HepG2 (cell line): ENCODE measurements at regions not wholly inside any gene's neighbourhood (a gene's known extent, or its start where the extent isn't known, plus 50 kb on each side); places are given as distances from the start of the nearest gene placed in this dataset.

ENCODE experiments used
- ELF4 ChIP-seq: sonication (generic); formaldehyde crosslinking; IDR thresholded peaks from 2 replicates; pipeline ENCODE4 v1.5.0; 2020; ENCODE audit warnings: missing genetic modification reagents, mild to moderate bottlenecking, moderate library complexity, borderline replicate concordance
- EP300 ChIP-seq, 3 experiments: sonication (generic) in 1 of 3; formaldehyde crosslinking in 1 of 3; IDR thresholded peaks; 2 replicates each; pipeline versions ENCODE4 v1.5.1 to v1.6.1; 2011 to 2020; ENCODE audit warnings: low read depth in 2 of 3, low read length in 2 of 3, borderline replicate concordance in 1 of 3, improper control_type of control experiment in 1 of 3, mild to moderate bottlenecking in 1 of 3, missing genetic modification reagents in 1 of 3, moderate library complexity in 1 of 3
- FOSL1 ChIP-seq: sonication (generic); formaldehyde crosslinking; IDR thresholded peaks from 2 replicates; pipeline ENCODE4 v1.9.0; 2021; ENCODE audit warnings: missing genetic modification reagents, borderline replicate concordance
- GABPB1 ChIP-seq: IDR thresholded peaks from 2 replicates; pipeline ENCODE4 v1.6.1; 2016; ENCODE audit warnings: mild to moderate bottlenecking, missing genetic modification reagents, moderate library complexity, missing compliant biosample characterization
- MEIS2 ChIP-seq: sonication (generic); formaldehyde crosslinking; IDR thresholded peaks from 2 replicates; pipeline ENCODE4 v1.9.0; 2021; ENCODE audit warnings: mild to moderate bottlenecking, missing genetic modification reagents
- STAG1 ChIP-seq: sonication (generic); formaldehyde crosslinking; IDR thresholded peaks from 2 replicates; pipeline ENCODE4 v1.4.0; 2020; ENCODE audit warnings: missing genetic modification reagents
- TEAD2 ChIP-seq: sonication (generic); formaldehyde crosslinking; IDR thresholded peaks from 2 replicates; pipeline ENCODE4 v1.9.0; 2021; ENCODE audit warnings: missing genetic modification reagents
- ZNF256 ChIP-seq: sonication (generic); formaldehyde crosslinking; conservative IDR thresholded peaks from 2 replicates; pipeline ENCODE4 v1.4.0; 2020; ENCODE audit warnings: missing genetic modification reagents
- ZNF274 ChIP-seq: sonication (generic); formaldehyde crosslinking; IDR thresholded peaks from 2 replicates; pipeline ENCODE4 v1.5.1; 2020; ENCODE audit warnings: mild to moderate bottlenecking, missing genetic modification reagents
- ZNF44 ChIP-seq: sonication (generic); formaldehyde crosslinking; IDR thresholded peaks from 2 replicates; pipeline ENCODE4 v1.5.1; 2020; ENCODE audit warnings: mild to moderate bottlenecking, missing genetic modification reagents
- TF ChIP-seq, protein P1 (sequence below): sonication (generic); formaldehyde crosslinking; IDR thresholded peaks from 2 replicates; pipeline ENCODE4 v1.5.0; 2020; ENCODE audit warnings: mild to moderate bottlenecking, missing genetic modification reagents, moderate library complexity
- TF ChIP-seq, protein P2 (sequence below): sonication (generic); formaldehyde crosslinking; conservative IDR thresholded peaks from 2 replicates; pipeline ENCODE4 v1.4.0; 2020; ENCODE audit warnings: missing genetic modification reagents

DNA sequence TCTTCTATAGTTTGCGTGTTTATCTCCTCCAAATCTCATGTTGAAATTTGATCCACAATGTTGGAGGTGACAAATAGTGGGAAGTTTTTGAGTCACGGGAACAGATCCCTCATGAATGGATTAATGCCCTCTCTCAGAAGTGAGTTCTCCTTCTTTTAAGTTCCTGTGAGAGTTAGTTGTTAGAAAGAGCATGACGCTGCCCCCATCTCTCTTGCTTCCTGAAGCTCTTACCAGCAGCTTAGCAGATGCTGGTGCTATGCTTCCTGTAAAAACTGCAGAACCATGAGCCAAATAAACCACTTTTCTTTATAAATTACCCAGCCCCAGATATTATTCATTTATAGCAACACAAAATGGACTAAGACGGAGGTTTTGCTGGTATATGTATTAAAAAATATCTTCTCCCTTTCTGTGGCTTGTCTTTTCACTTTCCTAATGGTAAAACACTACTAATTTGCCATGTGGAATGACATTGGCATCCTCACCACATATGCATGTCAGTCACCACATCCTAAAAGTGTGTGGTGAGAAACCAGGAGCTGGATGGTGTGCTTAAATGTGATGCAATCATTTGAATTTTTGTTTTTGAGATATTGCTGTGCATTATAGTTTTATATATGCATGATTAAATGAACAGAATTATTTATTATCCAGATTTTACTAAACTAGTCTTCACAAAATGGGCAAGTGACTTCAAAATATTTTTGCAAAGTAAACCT, 449.3 kb downstream of the ADAMTS20 start:
- TF ChIP-seq ZNF274 (CRISPR knock-in tag) (no peak), EP300 (IDR thresholded peaks at IDR 0.05; ENCODE audit: low read depth in 2 of 2, low read length in 2 of 2) (no peak), EP300 (CRISPR knock-in tag; IDR thresholded peaks at IDR 0.05; ENCODE audit: borderline replicate concordance) (no peak), ZNF44 (CRISPR knock-in tag) (no peak), MEIS2 (CRISPR knock-in tag) (no peak), TEAD2 (no peak), ELF4 (CRISPR knock-in tag) (no peak), STAG1 (CRISPR knock-in tag) (no peak), FOSL1 (CRISPR knock-in tag) (no peak), ZNF256 (CRISPR knock-in tag) (no peak), GABPB1 (CRISPR knock-in tag) (no peak)
- TF ChIP-seq, protein P1, sequence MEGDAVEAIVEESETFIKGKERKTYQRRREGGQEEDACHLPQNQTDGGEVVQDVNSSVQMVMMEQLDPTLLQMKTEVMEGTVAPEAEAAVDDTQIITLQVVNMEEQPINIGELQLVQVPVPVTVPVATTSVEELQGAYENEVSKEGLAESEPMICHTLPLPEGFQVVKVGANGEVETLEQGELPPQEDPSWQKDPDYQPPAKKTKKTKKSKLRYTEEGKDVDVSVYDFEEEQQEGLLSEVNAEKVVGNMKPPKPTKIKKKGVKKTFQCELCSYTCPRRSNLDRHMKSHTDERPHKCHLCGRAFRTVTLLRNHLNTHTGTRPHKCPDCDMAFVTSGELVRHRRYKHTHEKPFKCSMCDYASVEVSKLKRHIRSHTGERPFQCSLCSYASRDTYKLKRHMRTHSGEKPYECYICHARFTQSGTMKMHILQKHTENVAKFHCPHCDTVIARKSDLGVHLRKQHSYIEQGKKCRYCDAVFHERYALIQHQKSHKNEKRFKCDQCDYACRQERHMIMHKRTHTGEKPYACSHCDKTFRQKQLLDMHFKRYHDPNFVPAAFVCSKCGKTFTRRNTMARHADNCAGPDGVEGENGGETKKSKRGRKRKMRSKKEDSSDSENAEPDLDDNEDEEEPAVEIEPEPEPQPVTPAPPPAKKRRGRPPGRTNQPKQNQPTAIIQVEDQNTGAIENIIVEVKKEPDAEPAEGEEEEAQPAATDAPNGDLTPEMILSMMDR (CRISPR knock-in tag): no peak
- TF ChIP-seq, protein P2, sequence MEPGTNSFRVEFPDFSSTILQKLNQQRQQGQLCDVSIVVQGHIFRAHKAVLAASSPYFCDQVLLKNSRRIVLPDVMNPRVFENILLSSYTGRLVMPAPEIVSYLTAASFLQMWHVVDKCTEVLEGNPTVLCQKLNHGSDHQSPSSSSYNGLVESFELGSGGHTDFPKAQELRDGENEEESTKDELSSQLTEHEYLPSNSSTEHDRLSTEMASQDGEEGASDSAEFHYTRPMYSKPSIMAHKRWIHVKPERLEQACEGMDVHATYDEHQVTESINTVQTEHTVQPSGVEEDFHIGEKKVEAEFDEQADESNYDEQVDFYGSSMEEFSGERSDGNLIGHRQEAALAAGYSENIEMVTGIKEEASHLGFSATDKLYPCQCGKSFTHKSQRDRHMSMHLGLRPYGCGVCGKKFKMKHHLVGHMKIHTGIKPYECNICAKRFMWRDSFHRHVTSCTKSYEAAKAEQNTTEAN: no peak
